HEK293T (cell line): ENCODE measurements at regions not wholly inside any gene's neighbourhood (a gene's known extent, or its start where the extent isn't known, plus 50 kb on each side); places are given as distances from the start of the nearest gene placed in this dataset.

Source experiments
- CTCF ChIA-PET: fragments of 350-600 bp; formaldehyde crosslinking; extraction: SDS; loops from one replicate; lab custom pipeline; 2021; ENCODE audit warnings: antibody characterized with exemption, inconsistent platforms; lab: Yijun Ruan, JAX
- POLR2A ChIA-PET: fragments of 350-600 bp; formaldehyde crosslinking; extraction: SDS; loops from one replicate; lab custom pipeline; 2020; ENCODE audit warnings: antibody characterized with exemption, inconsistent platforms; lab: Yijun Ruan, JAX
- DNase-seq: peaks from one replicate; pipeline ENCODE4 v3.0.0; 2012; ENCODE audit warnings: mixed read lengths; ENCODE audit errors: extremely low spot score
- ARNT ChIP-seq: fragments of 450-650 bp; IDR thresholded peaks from 2 replicates; pipeline ENCODE4 v1.6.1; 2017; ENCODE audit warnings: mild to moderate bottlenecking
- BHLHE40 ChIP-seq: fragments of 450-650 bp; IDR thresholded peaks from 2 replicates; pipeline ENCODE4 v1.6.1; 2016; ENCODE audit warnings: mild to moderate bottlenecking, moderate library complexity, borderline replicate concordance
- CTBP1 ChIP-seq: fragments of 450-650 bp; IDR thresholded peaks from 2 replicates; pipeline ENCODE4 v1.6.1; 2016; ENCODE audit warnings: borderline replicate concordance
- ELF4 ChIP-seq: fragments of 450-650 bp; IDR thresholded peaks from 2 replicates; pipeline ENCODE4 v1.6.1; 2017; ENCODE audit warnings: antibody characterized with exemption
- FOXA1 ChIP-seq: fragments of 450-650 bp; IDR thresholded peaks from 2 replicates; pipeline ENCODE4 v1.6.1; 2016; ENCODE audit warnings: mild to moderate bottlenecking
- FOXK2 ChIP-seq: fragments of 450-650 bp; IDR thresholded peaks from 2 replicates; pipeline ENCODE4 v1.6.1; 2016; ENCODE audit warnings: mild to moderate bottlenecking
- FOXM1 ChIP-seq: fragments of 450-650 bp; IDR thresholded peaks from 2 replicates; pipeline ENCODE4 v1.6.1; 2017; ENCODE audit warnings: mild to moderate bottlenecking, borderline replicate concordance
- HDGF ChIP-seq: fragments of 450-650 bp; IDR thresholded peaks from 2 replicates; pipeline ENCODE4 v1.6.1; 2017; ENCODE audit warnings: antibody characterized with exemption, borderline replicate concordance
- L3MBTL2 ChIP-seq: fragments of 450-650 bp; conservative IDR thresholded peaks from 2 replicates; pipeline ENCODE4 v1.6.1; 2016; ENCODE audit warnings: mild to moderate bottlenecking
- LEF1 ChIP-seq: fragments of 450-650 bp; IDR thresholded peaks from 2 replicates; pipeline ENCODE4 v1.6.1; 2017; ENCODE audit warnings: mild to moderate bottlenecking, borderline replicate concordance
- NFRKB ChIP-seq: fragments of 450-650 bp; IDR thresholded peaks from 2 replicates; pipeline ENCODE4 v1.6.1; 2016; ENCODE audit warnings: mild to moderate bottlenecking, moderate library complexity
- PKNOX1 ChIP-seq: fragments of 450-650 bp; IDR thresholded peaks from 2 replicates; pipeline ENCODE4 v1.6.1; 2016
- SP1 ChIP-seq: fragments of 450-650 bp; IDR thresholded peaks from 2 replicates; pipeline ENCODE4 v1.6.1; 2017
- SUZ12 ChIP-seq: fragments of 450-650 bp; IDR thresholded peaks from 2 replicates; pipeline ENCODE4 v1.6.1; 2016; ENCODE audit warnings: mild to moderate bottlenecking
- TARDBP ChIP-seq: fragments of 450-650 bp; IDR thresholded peaks from 2 replicates; pipeline ENCODE4 v1.6.1; 2016
- ZNF384 ChIP-seq: fragments of 450-650 bp; IDR thresholded peaks from 2 replicates; pipeline ENCODE4 v1.6.1; 2016

GRCh38 chr6:132210886-132211563, 190.2 kb downstream of the MOXD1 start:
- CTCF ChIA-PET: no interaction called here

GRCh38 chr6:132209351-132209750, 191.9 kb downstream of the MOXD1 start:
- ChIA-PET POLR2A (no interaction called here), CTCF (interaction anchor here (0.6 to 1.0 kb wide), 2 partner anchors 11 to 27 kb away, joined by 3 to 6 read pairs; no protein-coding TSS in a partner anchor)
- no peak for TF ChIP-seq ZNF384
- no peak for TF ChIP-seq NFRKB
- no peak for TF ChIP-seq SUZ12
- no peak for TF ChIP-seq LEF1
- TF ChIP-seq FOXM1: no peak
- no peak for TF ChIP-seq PKNOX1
- no peak for TF ChIP-seq SP1
- no peak for TF ChIP-seq FOXA1
- no peak for TF ChIP-seq HDGF
- no peak for TF ChIP-seq L3MBTL2
- DNase-seq: no peak

More at GRCh38 chr6:132210886-132211563, 190.2 kb downstream of the MOXD1 start:
- POLR2A ChIA-PET: no interaction called here
- TF ChIP-seq SUZ12 (no peak), PKNOX1 (no peak), CTBP1 (no peak), ZNF384 (no peak), TARDBP (no peak), HDGF (no peak), SP1 (no peak), BHLHE40 (no peak), NFRKB (no peak), FOXM1 (no peak), FOXK2 (no peak), ARNT (no peak), ELF4 (no peak)
- DNase-seq: no peak

GRCh38 chr6:132207991-132208390, 193.3 kb downstream of the MOXD1 start:
- no peak for DNase-seq
- TF ChIP-seq ARNT (no peak), LEF1 (no peak), BHLHE40 (no peak), L3MBTL2 (no peak), NFRKB (no peak), FOXA1 (no peak), HDGF (no peak), ZNF384 (no peak), CTBP1 (no peak), SUZ12 (no peak), PKNOX1 (no peak), FOXK2 (no peak), ELF4 (no peak), SP1 (no peak), TARDBP (no peak), FOXM1 (no peak)
- ChIA-PET POLR2A (no interaction called here), CTCF (interaction anchor here (1.5 kb wide), 1 partner anchor 10 kb away, joined by 5 read pairs; no protein-coding TSS in a partner anchor)

GRCh38 chr6:132205946-132206345, 195.3 kb downstream of the MOXD1 start:
- CTCF ChIA-PET: interaction anchor here (0.6 kb wide), 1 partner anchor 174 kb away, joined by 3 read pairs; no protein-coding TSS in a partner anchor
- DNase-seq: no peak
- TF ChIP-seq CTBP1: no peak
- TF ChIP-seq TARDBP: no peak
- no peak for TF ChIP-seq BHLHE40
- TF ChIP-seq FOXK2: no peak
- TF ChIP-seq NFRKB: no peak
- no peak for TF ChIP-seq ARNT
- TF ChIP-seq LEF1: no peak
- TF ChIP-seq FOXA1: no peak
- no peak for TF ChIP-seq ELF4
- TF ChIP-seq FOXM1: no peak
- TF ChIP-seq PKNOX1: no peak
- TF ChIP-seq SP1: no peak
- TF ChIP-seq HDGF: no peak
- no peak for TF ChIP-seq SUZ12
- no peak for TF ChIP-seq L3MBTL2
- no peak for TF ChIP-seq ZNF384
- POLR2A ChIA-PET: no interaction called here

GRCh38 chr6:132204591-132204990, 196.7 kb downstream of the MOXD1 start:
- CTCF ChIA-PET: interaction anchor here (0.6 kb wide), 1 partner anchor 12 kb away, joined by 3 read pairs; no protein-coding TSS in a partner anchor
- DNase-seq: no peak
- POLR2A ChIA-PET: no interaction called here
- TF ChIP-seq TARDBP: no peak
- TF ChIP-seq SUZ12: no peak
- no peak for TF ChIP-seq ARNT
- no peak for TF ChIP-seq FOXA1
- TF ChIP-seq BHLHE40: no peak
